H9 (cell line): ENCODE measurements at regions not wholly inside any gene's neighbourhood (a gene's known extent, or its start where the extent isn't known, plus 50 kb on each side); places are given as distances from the start of the nearest gene placed in this dataset.
"Not testable (repeated sequence)": the region's sequence is repeated elsewhere in the genome, so short reads cannot be mapped to it uniquely, and the experiment has no call there.

ENCODE experiments used
- DNase-seq: peaks from one replicate; pipeline ENCODE4 v3.0.0-alpha.2; 2017
- H2AFZ ChIP-seq: one replicate; pipeline ENCODE4 v1.6.1; 2013; ENCODE audit warnings: mild to moderate bottlenecking, low read length, control low read depth, moderate library complexity
- H2AK5ac ChIP-seq: 2 replicates; pipeline ENCODE4 v1.6.1; 2013; ENCODE audit warnings: low read length, control low read depth, mixed read lengths; ENCODE audit not compliant: insufficient read length
- H2BK120ac ChIP-seq: one replicate; pipeline ENCODE4 v1.6.1; 2013; ENCODE audit warnings: low read depth, mild to moderate bottlenecking, low read length, control low read depth, inconsistent platforms; ENCODE audit not compliant: poor library complexity, severe bottlenecking
- H2BK12ac ChIP-seq: 2 replicates; pipeline ENCODE4 v1.6.1; 2013; ENCODE audit warnings: low read length, control low read depth, mixed read lengths, low read depth; ENCODE audit not compliant: insufficient read length
- H2BK15ac ChIP-seq: 2 replicates; pipeline ENCODE4 v1.6.1; 2013; ENCODE audit warnings: low read depth, low read length, control low read depth
- H2BK20ac ChIP-seq: one replicate; pipeline ENCODE4 v1.6.1; 2013; ENCODE audit warnings: low read depth, mild to moderate bottlenecking, low read length, control low read depth, inconsistent platforms; ENCODE audit not compliant: poor library complexity, severe bottlenecking
- H2BK5ac ChIP-seq: 2 replicates; pipeline ENCODE4 v1.6.1; 2013; ENCODE audit warnings: low read length, control low read depth, mixed read lengths; ENCODE audit not compliant: insufficient read length
- H3K14ac ChIP-seq: 2 replicates; pipeline ENCODE4 v1.6.1; 2013; ENCODE audit warnings: low read length, control low read depth; ENCODE audit not compliant: insufficient read depth
- H3K18ac ChIP-seq: 2 replicates; pipeline ENCODE4 v1.6.1; 2013; ENCODE audit warnings: low read depth, mild to moderate bottlenecking, mixed read lengths, low read length, control low read depth; ENCODE audit not compliant: insufficient read length
- H3K23ac ChIP-seq: 2 replicates; pipeline ENCODE4 v1.6.1; 2013; ENCODE audit warnings: low read length, control low read depth, mixed read lengths, low read depth; ENCODE audit not compliant: insufficient read length
- H3K23me2 ChIP-seq: 2 replicates; pipeline ENCODE4 v1.6.1; 2013; ENCODE audit warnings: low read depth, mild to moderate bottlenecking, mixed read lengths, low read length, control low read depth; ENCODE audit not compliant: insufficient read length, poor library complexity, severe bottlenecking
- H3K27ac ChIP-seq: 2 replicates; pipeline ENCODE4 v1.5.1; 2013; ENCODE audit warnings: low read length, control low read depth, mixed read lengths, low read depth; ENCODE audit not compliant: insufficient read length
- H3K27me3 ChIP-seq: 2 replicates; pipeline ENCODE4 v1.6.1; 2013; ENCODE audit warnings: low read length, control low read depth, inconsistent platforms; ENCODE audit not compliant: insufficient read depth
- H3K4ac ChIP-seq: 2 replicates; pipeline ENCODE4 v1.6.1; 2013; ENCODE audit warnings: low read depth, mild to moderate bottlenecking, control low read depth, inconsistent platforms, low read length, moderate library complexity
- H3K4me1 ChIP-seq: 2 replicates; pipeline ENCODE4 v1.6.1; 2013; ENCODE audit warnings: low read length, control low read depth, inconsistent platforms; ENCODE audit not compliant: insufficient read depth
- H3K4me2 ChIP-seq: 2 replicates; pipeline ENCODE4 v1.6.1; 2013; ENCODE audit warnings: low read length, control low read depth, mixed read lengths; ENCODE audit not compliant: insufficient read length, insufficient read depth
- H3K56ac ChIP-seq: 2 replicates; pipeline ENCODE4 v1.6.1; 2013; ENCODE audit warnings: low read depth, mild to moderate bottlenecking, mixed read lengths, low read length, control low read depth; ENCODE audit not compliant: insufficient read length
- H3K79me1 ChIP-seq: 2 replicates; pipeline ENCODE4 v1.6.1; 2013; ENCODE audit warnings: low read depth, mild to moderate bottlenecking, moderate library complexity, low read length, control low read depth, inconsistent platforms; ENCODE audit not compliant: insufficient read depth, poor library complexity, severe bottlenecking
- H3K79me2 ChIP-seq: 2 replicates; pipeline ENCODE4 v1.6.1; 2013; ENCODE audit warnings: low read length, control low read depth, inconsistent platforms; ENCODE audit not compliant: insufficient read depth
- H3K9ac ChIP-seq: 2 replicates; pipeline ENCODE4 v1.6.1; 2013; ENCODE audit warnings: low read length, control low read depth, mixed read lengths; ENCODE audit not compliant: insufficient read length; ENCODE audit errors: extremely low read depth
- H3K9me3 ChIP-seq: one replicate; pipeline ENCODE4 v1.6.1; 2013; ENCODE audit warnings: low read depth, low read length, inconsistent platforms; ENCODE audit not compliant: control insufficient read depth
- H3T11ph ChIP-seq: one replicate; pipeline ENCODE4 v1.6.1; 2013; ENCODE audit warnings: mild to moderate bottlenecking, low read length, control low read depth, inconsistent platforms
- H4K20me1 ChIP-seq: one replicate; pipeline ENCODE4 v1.6.1; 2013; ENCODE audit not compliant: control insufficient read depth, insufficient read length, insufficient read depth
- H4K5ac ChIP-seq: 2 replicates; pipeline ENCODE4 v1.6.1; 2013; ENCODE audit warnings: low read depth, mild to moderate bottlenecking, mixed read lengths, low read length, control low read depth; ENCODE audit not compliant: insufficient read length
- H4K8ac ChIP-seq: replicated peaks from 2 replicates; pipeline ENCODE4 v1.6.1; 2013; ENCODE audit warnings: low read length, control low read depth, mixed read lengths, low read depth; ENCODE audit not compliant: insufficient read length
- H4K91ac ChIP-seq: 2 replicates; pipeline ENCODE4 v1.6.1; 2013; ENCODE audit warnings: low read depth, mild to moderate bottlenecking, moderate library complexity, mixed read lengths, low read length, control low read depth; ENCODE audit not compliant: insufficient read length
- H3K27ac Mint-ChIP-seq, 3 experiments: 2 replicates in 2 of 3; 3 replicates in 1 of 3; pipeline ENCODE4 v1.8.0; 2020 to 2021; ENCODE audit warnings: mixed read lengths in 3 of 3, mild to moderate bottlenecking in 1 of 3, moderate library complexity in 1 of 3
- H3K27me3 Mint-ChIP-seq: 2 replicates; pipeline ENCODE4 v1.8.0; 2021; ENCODE audit warnings: low read depth, mild to moderate bottlenecking, moderate library complexity, mixed read lengths
- H3K36me3 Mint-ChIP-seq, 3 experiments: 2 replicates in 2 of 3; 3 replicates in 1 of 3; pipeline ENCODE4 v1.8.0; 2020 to 2021; ENCODE audit warnings: low read depth in 3 of 3, mixed read lengths in 3 of 3; ENCODE audit not compliant: insufficient read depth in 1 of 3
- H3K4me1 Mint-ChIP-seq, 2 experiments: 2 replicates each; pipeline ENCODE4 v1.8.0; 2020; ENCODE audit warnings: mixed read lengths in 2 of 2
- H3K4me3 Mint-ChIP-seq, 2 experiments: 2 replicates in 1 of 2; 3 replicates in 1 of 2; pipeline ENCODE4 v1.8.0; 2020 to 2021; ENCODE audit warnings: mild to moderate bottlenecking in 2 of 2, mixed read lengths in 2 of 2, moderate library complexity in 1 of 2
- H3K9me3 Mint-ChIP-seq, 2 experiments: 2 replicates in 1 of 2; 3 replicates in 1 of 2; pipeline ENCODE4 v1.8.0; 2020; ENCODE audit warnings: mild to moderate bottlenecking in 2 of 2, mixed read lengths in 2 of 2, moderate library complexity in 1 of 2
- WGBS: extraction: QIAGEN DNeasy Blood & Tissue Kit; methylation state at CpG from one replicate; pipeline ENCODE4 v1.1.7; 2013; ENCODE audit warnings: missing lambda C conversion rate, low lambda C conversion rate, mixed read lengths; ENCODE audit not compliant: insufficient read length; ENCODE audit errors: extremely low coverage; 5-methylcytosine and 5-hydroxymethylcytosine counted together
- TF ChIP-seq, protein P1 (sequence below): fragments of 200-600 bp; sonication (generic); conservative IDR thresholded peaks from 3 replicates; pipeline ENCODE4 v1.8.0; 2021; ENCODE audit warnings: antibody characterized with exemption, mild to moderate bottlenecking

- Histone ChIP-seq H2BK20ac (no peak overlapping the region), H3K14ac (no peak overlapping the region), H2BK120ac (no peak overlapping the region), H4K20me1 (no peaks in the 10 kb centered on the region), H2AK5ac (no peak overlapping the region), H3K4ac (no peak overlapping the region), H3K4me2 (no peak overlapping the region), H3K4me1 (0 out of 2 replicates have a peak, but pooled peaks cover 8% of the 10 kb centered on the region), H2BK5ac (no peak overlapping the region), H3K27ac (no peak overlapping the region), H3K27me3 (no peaks in the 10 kb centered on the region), H3K56ac (no peak overlapping the region), H3K18ac (no peak overlapping the region), H3K9me3 (no peaks in the 10 kb centered on the region), H2AFZ (no peak overlapping the region), H2BK12ac (no peak overlapping the region), H4K5ac (no peak overlapping the region), H3K79me1 (no peaks in the 10 kb centered on the region), H4K8ac (no peak overlapping the region), H3K9ac (no peak overlapping the region), H2BK15ac (no peak overlapping the region), H3K23me2 (no peaks in the 10 kb centered on the region), H4K91ac (no peak overlapping the region), H3K23ac (no peak overlapping the region), H3K79me2 (no peaks in the 10 kb centered on the region), H3T11ph (no peak overlapping the region)
- peaks cover 3% of the 10 kb centered on the region; the same call in 1 of the 2 replicates for H3K27me3 Mint-ChIP-seq
- no CpG with 5 or more reads among the region's 1 CpG for WGBS
- TF ChIP-seq, protein P1, sequence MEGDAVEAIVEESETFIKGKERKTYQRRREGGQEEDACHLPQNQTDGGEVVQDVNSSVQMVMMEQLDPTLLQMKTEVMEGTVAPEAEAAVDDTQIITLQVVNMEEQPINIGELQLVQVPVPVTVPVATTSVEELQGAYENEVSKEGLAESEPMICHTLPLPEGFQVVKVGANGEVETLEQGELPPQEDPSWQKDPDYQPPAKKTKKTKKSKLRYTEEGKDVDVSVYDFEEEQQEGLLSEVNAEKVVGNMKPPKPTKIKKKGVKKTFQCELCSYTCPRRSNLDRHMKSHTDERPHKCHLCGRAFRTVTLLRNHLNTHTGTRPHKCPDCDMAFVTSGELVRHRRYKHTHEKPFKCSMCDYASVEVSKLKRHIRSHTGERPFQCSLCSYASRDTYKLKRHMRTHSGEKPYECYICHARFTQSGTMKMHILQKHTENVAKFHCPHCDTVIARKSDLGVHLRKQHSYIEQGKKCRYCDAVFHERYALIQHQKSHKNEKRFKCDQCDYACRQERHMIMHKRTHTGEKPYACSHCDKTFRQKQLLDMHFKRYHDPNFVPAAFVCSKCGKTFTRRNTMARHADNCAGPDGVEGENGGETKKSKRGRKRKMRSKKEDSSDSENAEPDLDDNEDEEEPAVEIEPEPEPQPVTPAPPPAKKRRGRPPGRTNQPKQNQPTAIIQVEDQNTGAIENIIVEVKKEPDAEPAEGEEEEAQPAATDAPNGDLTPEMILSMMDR = no peak
- no peak overlapping the region for H3K4me3 Mint-ChIP-seq
- peak; percentile 8 for DNase-seq
- H3K36me3 Mint-ChIP-seq = no peaks in the 10 kb centered on the region; a peak in 1 of 7 replicates
- no peak overlapping the region; a peak in 1 of 7 replicates for H3K27ac Mint-ChIP-seq
- H3K9me3 Mint-ChIP-seq = peaks cover 8% of the 10 kb centered on the region in 2 experiments; a peak in 4 of 5 replicates
- peaks cover 19 to 26% of the 10 kb centered on the region in 2 experiments for H3K4me1 Mint-ChIP-seq
Measured at GRCh38 chr12:118544569-118544968, 168.2 kb downstream of the SUDS3 start.

- not testable (repeated sequence) for H3K4ac ChIP-seq, H3K4me2 ChIP-seq, H3K9me3 ChIP-seq, H3K27ac Mint-ChIP-seq, H3K56ac ChIP-seq, H3K9ac ChIP-seq, H3K4me3 Mint-ChIP-seq, H3K79me2 ChIP-seq, H3K27me3 ChIP-seq, H2BK15ac ChIP-seq, H3K4me1 ChIP-seq, H4K8ac ChIP-seq, H3K79me1 ChIP-seq, H4K5ac ChIP-seq, H3K27me3 Mint-ChIP-seq, H3K23ac ChIP-seq, H4K20me1 ChIP-seq, H3K18ac ChIP-seq, H2BK5ac ChIP-seq, H3K23me2 ChIP-seq, H4K91ac ChIP-seq, DNase-seq, H3K36me3 Mint-ChIP-seq, H2BK12ac ChIP-seq, H3K14ac ChIP-seq, H3K27ac ChIP-seq, H2BK20ac ChIP-seq, H2BK120ac ChIP-seq, H2AFZ ChIP-seq, H3T11ph ChIP-seq, H2AK5ac ChIP-seq
- Mint-ChIP-seq H3K9me3 (peaks cover 8 to 10% of the 10 kb centered on the region in 2 experiments; a peak in 3 of 5 replicates), H3K4me1 (peaks cover 4 to 14% of the 10 kb centered on the region in 2 experiments)
- no CpG with 5 or more reads among the region's 6 CpGs for WGBS
Measured at GRCh38 chr12:118547606-118548005, 171.3 kb downstream of the SUDS3 start.
